HG03025 (cell line): ENCODE measurements at regions not wholly inside any gene's neighbourhood (a gene's known extent, or its start where the extent isn't known, plus 50 kb on each side); places are given as distances from the start of the nearest gene placed in this dataset.
"Not testable (repeated sequence)": the region's sequence is repeated elsewhere in the genome, so short reads cannot be mapped to it uniquely, and the experiment has no call there.

Experiments
- ATAC-seq: cut with Tn5 transposase; IDR thresholded peaks from one replicate; pipeline ENCODE4 v1.9.1; 2021; ENCODE audit warnings: mild to moderate bottlenecking, moderate library complexity; ENCODE audit not compliant: unreplicated experiment, low FRiP score

DNA sequence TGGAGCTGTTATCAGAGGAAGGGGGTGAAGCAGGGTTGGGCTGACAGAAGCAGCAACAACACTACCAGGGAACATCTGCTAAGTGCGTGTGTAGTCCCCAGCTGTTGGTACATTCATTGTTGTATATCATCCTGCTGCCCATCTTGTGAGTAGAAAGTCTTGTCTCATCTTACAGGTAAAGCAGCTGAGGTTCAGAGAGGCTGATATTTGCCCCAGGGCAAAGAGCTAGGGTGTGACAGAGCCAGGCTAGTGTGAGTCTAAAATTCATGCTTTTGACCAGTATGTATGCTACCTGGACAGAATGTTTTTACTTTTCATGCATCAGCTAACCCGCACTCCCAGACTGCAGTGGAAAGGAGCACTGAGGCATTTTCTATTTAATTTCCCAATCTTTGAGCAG is 221.6 kb downstream of the STK31 start:
- ATAC-seq: no peak

DNA sequence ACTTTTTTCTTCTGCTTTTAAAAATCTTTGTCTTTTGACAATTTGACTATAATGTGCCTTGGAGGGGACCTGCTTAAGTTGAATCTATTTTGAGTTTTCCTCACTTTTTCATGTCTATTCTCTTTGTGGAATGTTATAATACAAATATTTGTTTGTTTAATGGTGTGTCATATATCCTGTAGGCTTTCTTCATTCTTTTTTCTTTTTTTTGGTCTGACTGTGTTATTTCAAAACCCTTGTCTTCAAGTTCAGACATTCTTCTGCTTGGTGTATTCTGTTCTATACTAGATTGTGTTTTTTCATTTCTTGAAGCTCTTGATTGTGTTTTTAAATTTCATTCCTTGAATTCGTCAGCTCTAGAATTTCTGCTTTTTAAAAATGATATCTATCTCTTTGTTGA is 228.2 kb downstream of the STK31 start:
- no peak for ATAC-seq

DNA sequence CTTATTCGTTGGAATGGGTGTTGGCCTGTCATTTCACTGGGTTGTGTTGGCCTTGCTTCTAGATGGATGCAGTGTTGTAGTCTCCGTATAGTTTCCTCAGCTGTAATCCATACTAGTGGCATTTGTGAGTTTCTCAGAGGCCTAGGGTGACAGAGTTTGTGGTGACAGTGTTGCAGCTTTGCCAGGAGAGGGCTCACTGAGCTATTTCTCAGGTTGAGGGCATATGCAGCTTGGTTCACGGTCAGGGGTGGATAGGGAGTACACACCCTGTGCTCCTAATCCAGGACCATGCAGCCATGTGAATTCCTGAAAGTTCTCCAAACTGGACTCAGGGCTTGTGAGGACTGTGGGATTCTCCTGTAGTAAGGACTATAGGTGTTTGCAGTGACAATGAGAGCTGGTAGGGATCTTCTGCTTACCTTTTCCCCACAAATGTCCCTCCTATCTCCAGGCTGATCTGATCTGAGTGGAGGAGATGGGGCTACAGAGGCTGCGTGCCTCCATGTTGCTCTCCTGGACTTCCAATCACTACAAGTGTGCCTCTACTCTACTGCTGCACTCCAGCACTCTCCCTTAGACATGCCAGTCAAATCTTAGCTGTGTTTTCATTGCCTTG is 229.0 kb downstream of the STK31 start:
- no peak for ATAC-seq

DNA sequence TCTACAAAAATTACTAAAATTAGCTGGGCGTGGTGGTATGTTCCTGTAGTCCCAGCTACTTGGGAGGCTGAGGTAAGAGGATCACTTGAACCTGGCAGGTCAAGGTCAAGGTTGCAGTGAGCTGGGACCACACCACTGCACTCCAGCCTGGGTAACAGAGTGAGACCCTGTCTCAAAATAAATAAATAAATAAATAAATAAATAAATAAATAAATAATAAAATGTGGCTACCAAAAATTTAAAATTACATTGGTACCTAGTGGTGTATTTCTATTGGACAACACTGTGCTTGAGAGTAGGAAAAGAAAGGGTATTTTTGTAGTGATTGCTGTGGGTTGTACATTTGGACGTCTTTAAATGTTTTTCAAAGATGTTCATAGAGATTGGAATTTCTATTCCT is 229.7 kb downstream of the STK31 start:
- ATAC-seq: not testable (repeated sequence)

DNA sequence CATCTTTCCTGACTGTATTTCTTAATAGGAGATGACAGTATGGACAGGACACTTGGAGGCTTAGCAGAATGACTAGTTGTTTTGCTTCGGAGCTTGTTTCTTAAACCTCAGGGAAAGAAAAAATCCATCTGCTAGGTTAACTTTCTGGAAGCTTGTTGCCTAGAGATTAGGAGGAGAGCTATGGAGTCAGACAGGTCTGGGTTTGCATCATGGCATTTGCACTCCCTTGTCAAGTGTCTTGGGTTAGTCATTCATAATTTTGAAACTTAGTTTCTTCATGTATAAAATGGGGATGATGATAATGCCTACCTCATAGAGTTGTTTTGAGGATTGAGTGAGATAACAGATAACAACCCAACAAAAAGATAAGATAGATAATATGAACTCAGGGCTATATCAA is 231.5 kb downstream of the STK31 start:
- no peak for ATAC-seq

DNA sequence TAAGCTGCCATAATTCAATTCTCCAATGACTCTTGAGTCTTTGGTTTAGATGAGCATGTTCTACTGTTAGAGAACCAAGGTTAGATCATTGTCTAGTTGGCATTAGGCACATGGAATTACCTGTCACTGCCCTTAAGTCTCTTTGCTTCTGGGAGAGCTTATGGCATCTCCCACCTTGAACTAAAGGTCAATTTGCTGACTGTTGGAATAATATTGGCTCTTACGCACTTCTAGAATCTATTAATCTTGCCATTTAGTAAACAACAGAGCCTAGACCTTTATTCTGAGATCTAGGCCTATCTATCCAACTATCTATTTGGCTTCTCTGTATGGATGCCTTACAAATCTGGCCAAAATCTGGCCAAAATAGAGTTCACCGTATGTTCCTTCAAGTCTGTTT is 232.0 kb downstream of the STK31 start:
- ATAC-seq: no peak

DNA sequence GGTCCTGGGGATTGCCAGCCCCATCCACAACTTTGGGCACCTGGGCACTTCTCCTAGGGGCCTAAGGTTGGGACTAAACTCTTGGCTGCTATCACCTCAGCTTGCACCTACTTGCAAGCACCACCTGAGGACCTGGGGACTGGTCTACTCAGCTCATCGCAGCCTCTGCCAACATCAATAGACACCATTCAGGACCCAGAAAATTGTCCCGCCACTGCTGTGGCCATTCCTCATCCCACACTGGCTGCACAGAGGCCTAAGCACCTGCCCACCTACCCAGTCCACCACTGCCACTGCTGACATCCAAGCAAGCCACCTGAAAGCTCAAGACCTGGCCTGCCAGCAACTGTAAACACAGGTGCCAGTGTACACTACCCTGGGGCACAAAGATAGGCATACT is 234.1 kb downstream of the STK31 start:
- no peak for ATAC-seq

DNA sequence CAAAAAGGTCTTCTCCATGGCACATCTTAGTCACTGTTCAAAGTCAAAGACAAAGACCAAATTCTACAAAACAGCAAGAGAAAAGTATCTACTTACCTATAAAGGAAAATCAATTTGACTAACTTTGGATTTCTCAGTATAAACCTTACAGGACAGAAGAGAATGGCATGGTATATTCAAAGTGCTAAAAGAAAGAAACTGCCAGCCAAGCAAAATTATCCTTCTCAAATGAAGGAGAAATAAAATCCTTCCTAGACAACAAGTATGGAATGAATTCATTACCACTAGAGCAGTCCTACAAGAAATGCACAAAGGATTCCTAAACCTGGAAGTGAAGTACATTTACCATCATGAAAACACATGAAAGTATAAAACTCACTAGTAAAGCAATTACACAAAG is 235.5 kb downstream of the STK31 start:
- ATAC-seq: no peak

DNA sequence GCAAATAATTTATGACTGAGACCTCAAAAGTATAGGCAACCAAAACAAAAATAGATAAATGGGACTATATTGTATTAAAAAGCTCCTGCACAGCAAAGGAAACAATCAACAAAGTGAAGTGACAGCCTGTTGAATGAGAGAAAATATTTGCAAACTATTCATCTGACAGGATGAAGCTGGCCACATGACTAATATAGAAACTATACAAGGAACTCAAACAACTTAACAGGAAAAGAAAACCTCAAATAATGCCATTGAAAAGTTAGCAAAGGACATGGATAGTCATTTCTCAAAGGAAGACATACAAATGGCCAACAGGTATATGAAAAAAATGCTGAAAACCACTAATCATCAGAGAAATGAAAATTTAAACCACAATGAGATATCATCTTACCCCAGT is 245.1 kb downstream of the STK31 start:
- no peak for ATAC-seq

DNA sequence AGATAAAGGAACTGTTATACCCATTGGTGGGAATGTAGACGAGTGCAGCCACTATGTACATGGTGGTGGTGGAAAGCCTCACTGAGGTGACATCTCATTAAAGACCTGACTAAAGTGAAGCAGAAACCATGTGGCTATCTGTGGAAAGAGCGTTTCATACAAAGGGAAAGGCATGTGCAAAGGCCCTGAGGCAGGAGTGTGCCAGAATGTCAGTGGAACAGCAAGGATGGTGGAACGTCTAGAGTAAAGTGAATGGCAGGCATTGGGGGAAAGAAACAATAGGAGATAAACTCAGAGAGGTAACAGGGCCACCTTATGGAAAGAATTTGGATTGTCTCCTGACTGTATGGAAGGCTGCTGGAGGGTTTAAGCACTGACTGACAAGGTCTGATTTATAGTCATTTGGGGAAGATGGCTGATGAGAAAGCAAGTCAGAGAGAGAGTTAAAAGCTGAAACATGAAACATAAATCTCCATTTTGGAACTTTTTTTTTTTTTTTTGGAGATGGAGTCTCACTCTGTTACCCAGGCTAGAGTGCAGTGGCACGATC is 245.7 kb downstream of the STK31 start:
- no peak for ATAC-seq

DNA sequence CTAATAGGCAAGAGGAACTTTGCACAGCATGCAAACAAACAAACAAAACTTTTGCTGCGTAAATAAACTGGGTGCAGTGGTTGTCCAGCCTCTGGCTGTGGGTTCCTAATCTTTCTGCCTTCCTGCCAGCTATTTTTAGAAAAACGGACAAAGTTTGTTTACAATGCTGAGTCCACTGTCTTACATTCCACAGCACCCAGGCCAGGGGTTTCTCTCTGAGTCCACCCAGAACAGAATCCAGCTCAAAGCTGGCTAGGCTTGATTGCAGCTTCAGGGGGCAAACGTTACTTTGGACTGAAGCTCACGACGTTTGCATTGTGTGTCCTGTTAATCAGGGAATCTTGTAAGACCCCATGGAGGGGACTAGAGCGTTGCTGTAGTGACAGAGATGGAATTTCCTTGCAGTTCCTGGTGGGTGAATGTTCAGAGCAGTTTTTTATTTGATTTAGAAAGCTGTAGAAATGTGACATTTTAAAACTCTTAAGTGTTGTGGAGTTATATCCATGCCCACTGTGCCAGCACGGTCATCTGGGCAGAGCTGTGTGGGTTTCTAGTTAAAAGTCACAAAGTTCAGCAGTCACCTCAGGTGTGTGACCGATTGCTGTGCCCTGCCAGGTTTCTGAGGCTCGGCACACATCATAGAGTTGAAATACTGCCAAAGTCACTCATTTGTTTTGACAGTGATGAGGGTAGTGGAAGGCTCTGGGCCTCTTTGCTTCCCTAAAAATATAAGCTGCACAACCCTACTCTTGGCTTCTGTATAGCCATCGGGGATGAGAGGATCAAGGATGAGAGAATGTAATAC is 247.0 kb downstream of the STK31 start:
- no peak for ATAC-seq

DNA sequence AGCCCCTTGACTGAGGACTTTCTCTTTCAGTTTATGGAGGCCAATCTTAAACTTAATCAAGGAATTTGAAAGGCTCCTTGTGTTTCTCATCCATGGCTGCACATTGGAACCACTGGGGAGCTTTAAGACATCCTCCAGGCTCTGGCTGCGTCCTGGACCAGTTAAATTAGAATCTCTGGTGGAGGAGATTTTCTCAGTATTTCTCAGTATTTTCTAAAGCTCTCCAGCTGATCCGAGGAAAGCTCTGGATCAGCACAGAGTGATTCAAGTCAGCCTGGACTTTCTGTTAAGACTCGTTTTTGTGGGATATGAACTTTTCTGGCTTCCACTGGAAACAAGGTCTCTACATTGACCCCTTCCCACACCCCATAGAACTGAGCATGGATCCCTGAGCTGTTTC is 249.8 kb downstream of the STK31 start:
- no peak for ATAC-seq

DNA sequence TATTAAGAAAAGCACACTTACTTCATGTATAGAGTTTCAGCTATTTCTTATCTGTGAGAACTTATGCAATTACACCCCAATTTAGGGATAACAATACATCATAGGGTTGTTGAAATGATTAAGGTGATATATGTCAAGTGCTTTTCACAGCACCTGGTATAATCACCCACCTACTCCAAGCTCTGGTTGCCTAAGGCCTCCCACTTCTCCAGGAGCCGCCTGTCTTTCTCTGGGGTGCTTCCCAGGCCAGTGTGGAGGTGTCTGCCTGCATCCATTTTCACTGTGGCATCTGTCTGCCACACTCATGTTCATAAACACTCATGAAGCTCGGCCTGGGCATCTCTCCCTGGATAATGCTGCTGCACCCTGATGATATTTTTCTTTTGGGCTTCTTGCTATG is 250.3 kb downstream of the STK31 start:
- no peak for ATAC-seq

DNA sequence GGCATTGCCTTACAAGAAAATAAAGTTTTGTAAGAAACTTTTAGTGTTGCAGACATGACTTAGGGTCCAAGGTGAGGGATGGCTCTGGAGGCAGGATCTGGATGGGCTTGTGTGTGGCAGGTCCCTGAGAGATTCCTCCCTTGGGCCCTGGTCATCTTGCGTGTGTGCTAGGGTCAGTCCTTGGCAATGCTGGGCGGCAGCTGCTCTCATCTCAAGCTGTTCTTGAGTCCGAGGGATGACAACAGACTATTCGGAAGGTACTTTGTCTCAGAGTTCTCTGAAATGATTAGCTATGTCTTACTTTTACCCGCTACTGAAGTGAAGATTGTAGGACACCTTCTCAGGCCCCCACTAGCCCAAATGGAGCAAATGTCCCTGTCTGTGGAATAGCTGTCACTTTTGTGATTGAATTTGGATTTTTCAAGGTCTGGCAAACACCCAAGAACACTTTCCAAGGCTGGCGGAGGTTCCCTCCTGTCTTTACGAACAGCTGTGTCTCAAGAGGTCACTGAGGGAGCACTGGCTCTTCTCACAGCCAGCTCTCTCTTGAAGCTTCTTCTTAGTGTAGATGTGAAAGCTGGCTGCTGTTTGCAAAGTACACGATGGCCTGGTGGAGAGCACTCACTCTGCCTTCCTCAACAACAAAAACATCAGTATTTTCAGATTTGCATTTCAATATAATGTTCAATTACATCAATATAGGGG is 253.6 kb downstream of the STK31 start:
- ATAC-seq: no peak

DNA sequence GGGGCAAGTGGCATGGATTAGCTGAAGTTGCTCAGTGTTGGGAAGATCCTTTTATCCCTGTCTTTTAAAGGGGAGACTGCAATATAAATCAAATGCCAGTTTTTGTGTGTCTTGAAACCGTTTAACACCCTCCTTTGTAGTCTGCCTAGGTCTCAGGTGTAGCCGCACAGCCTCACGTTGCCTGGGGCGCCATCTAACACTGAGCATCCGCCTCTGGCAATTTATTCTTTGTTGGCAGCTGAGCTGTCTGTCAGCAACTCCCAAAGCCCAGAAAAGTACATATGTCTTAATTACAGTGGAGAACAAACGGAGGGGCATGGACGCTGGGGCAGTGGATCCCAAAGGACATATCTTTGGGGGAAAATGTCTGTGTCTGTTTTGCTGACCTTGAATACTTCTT is 254.7 kb downstream of the STK31 start:
- no peak for ATAC-seq

DNA sequence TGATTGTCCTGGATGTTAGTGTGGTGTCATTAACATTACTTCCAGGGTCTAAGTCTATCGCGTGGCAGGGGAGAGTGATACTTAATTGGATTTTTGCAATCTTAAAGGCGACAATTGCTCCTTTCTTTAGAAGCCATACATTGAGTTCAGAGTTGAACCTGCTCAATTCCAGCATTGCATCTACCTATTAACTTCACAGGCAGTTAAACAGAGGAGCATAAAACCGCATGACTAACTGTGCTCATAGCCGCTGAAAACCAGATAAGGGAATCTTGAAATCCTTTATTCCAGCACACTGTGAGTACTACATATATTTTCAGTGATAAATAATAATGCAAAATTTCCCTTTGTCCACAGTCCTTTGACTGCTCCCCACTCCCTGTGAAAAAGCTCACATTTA is 255.3 kb downstream of the STK31 start:
- ATAC-seq: no peak

DNA sequence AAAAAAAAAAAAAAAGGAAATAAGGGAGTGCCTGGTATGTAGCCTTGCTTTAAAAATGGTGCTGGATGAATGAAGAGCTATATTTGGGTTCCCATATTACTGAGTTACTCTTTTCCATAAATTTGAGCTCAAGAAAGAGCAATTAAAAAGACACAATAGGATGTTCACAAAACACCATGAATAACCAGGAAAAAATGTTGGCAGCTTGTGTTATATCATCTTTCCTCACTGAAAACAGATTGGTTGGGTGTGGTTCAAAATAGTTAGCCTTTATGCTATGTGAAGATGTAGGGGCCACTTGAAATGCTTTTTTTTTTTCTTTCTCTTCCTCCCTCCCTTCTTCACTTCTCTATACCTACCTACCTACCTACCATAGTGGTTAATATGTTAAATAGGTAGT is 256.9 kb downstream of the STK31 start:
- no peak for ATAC-seq

DNA sequence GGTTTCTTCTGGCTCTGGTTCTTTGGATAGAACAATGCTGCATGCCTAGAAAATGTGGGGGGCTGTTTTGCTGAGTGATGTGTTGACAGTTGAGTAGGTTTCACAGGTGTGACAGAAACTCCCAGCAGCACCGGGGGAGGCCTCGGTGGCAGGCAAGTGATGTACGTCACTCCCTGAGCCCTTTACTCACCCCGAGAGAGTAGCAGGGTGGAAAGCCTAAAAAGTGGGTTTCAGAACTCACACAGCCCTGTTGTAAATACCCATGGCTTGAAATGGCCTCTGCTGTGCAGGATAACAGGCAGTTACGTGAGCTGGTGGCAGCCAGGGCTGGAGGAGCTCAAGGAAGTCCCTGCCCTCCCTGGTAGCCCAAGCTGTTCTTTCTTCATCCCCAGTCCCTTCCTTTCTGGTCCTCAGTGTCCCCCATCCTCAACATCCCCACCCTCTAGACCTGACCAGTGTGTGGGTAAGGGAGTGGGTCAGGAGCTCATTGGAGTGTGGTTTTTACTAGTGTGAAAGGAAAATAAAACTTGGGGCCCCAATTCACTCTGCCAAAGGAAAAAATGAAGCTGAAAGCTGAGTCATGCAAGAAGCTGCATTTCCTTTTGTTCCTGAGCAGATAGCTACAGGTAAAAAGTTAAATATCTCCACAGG is 258.1 kb downstream of the STK31 start:
- ATAC-seq: peak; percentile 66

DNA sequence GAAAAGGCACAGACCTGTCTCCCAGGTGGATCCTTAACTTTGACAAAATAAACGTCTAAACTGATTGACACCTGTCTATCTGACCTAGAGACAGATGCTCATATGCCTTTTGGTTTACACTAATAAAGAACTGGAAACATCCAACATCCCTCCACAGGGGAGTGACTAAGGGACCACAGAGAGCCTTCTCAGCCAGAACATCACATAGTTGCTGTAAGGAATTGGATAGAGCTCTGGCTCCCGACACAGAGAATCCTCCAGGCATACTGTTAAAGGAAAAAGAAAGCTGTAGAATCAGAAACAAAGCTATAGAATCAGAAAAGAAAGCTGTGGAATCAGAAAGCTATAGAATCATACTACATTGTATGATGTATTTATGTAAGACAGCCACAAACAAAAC is 258.8 kb downstream of the STK31 start:
- ATAC-seq: no peak

DNA sequence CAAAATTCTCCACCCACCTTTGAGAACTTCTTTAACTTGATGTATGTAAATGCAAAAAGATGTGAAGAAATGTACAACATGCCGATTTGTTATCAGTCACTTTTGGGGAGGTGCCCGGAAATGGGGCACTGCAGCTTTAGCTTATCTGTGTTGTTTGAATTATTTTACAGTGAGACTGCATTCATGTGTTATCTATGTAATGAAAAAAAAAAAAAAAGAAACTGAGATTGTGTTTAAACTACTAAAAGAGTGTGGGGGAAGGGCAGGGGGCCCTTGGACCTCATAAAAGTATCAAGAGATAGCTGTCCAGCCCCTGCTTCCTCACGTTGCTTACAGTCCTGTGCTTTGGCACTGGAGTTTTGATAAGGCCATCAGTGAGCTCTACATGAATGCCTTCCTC is 259.4 kb downstream of the STK31 start:
- no peak for ATAC-seq

DNA sequence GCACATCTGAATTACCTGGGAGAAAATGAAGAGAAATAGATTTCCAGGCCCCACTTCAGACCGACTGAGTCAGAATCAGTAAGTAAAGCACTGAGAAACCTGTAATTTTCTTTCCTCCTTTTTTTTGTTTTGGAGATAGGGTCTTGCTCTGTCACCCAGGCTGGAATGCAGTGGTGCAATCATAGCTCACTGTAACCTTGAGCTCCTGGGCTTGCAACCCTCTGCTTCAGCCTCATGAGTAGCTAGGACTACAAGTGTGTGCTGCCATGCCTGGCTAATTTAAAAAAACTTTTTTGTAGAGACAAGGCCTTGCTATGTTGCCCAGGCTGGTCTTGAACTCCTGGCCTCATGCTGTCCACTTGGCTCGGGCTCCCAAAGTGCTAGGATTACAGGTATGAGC is 260.2 kb downstream of the STK31 start:
- no peak for ATAC-seq
